ENCODE measurements at regions not wholly inside any gene's neighbourhood (a gene's known extent, or its start where the extent isn't known, plus 50 kb on each side); places are given as distances from the start of the nearest gene placed in this dataset.

DNA sequence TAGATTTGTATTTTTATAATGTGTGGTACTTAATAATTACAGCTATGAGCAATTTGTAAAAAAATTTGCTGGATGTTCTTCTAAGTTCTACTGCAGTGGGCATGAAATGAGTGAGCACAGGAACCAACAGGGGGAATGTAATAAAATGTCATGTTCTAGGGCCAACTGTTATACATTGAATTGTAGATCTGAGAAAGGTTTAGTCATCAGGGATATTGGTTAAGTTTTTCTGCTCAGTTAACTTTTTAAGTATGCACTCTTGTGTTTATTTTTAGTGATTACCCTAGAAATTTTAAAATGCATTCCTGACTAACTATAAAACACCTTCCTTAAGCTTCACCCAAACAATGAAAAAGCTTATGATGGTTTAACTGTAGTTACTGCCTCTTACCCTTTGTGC, 101.8 kb downstream of the CAND1 start:
- DNase-seq (ENCODE audit: low read depth in 2 of 2), result no peak

DNA sequence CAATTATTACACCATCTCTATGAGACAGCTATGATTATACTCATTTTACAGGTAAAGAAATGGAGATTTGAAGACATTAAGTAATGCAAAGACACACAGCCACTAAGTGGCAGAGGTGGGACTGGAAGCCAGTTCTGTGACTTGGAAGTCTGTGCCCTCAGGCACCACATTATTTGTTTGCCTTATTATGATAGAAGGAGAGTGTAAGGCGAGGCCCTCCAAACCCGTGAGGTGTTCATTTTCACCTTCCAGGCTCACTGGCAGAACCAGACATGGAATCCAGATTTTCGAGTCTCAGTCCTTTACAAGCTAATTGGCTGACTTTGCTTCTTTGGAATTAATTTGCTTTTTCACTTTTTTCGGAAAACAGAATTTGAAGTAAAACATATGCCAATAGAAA, 107.9 kb downstream of the CAND1 start:
- no peak for DNase-seq (ENCODE audit: low read depth in 2 of 2)

DNA sequence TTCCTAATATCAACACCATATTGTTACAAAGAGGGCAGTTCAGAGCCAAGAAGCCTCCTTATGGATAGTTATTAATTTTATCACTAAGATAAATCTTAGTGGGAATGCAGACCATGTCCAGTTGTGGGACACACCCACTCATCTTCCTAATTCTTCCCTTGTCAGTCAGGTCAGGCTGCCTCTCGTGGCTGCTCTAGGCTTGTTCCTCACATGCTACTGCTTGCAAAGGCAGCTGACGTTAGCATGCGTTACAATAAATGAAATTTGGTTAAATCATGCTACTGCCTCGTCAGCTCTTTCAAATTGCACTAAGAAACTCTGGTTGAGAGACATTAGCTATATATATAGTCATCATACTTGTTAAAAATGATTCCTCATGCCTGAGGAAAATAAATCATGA, 108.4 kb downstream of the CAND1 start:
- DNase-seq (ENCODE audit: low read depth in 2 of 2), result no peak

DNA sequence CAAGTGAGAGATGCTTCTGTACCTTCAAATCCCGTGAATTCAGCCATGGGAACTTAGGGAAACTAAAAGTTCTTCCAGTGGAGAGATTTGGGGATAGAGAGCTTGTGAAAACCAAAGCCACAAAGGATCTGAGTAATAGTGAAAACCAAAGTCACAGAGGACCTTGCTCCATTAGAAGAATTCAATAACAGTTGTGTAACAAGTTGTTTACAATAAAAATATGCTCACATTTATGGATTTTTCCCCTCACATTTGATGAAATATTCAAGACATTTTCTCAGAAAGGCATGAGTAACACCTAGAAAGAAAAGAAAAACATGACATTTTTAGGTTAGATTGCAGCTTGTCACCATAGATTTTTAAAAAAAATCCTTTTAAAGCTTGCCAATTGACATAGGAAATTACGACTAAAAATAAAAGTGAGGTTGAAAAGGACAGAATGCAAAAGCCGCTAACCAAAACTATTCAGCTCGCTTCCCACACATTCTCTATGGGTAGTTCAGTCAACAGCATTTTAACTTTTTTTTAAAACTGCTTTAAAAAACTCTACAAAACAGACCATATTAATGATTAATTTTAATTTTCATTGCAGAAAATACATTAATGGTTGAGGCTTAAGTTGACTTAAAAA, 113.2 kb downstream of the CAND1 start:
- DNase-seq (ENCODE audit: low read depth in 2 of 2), result no peak

DNA sequence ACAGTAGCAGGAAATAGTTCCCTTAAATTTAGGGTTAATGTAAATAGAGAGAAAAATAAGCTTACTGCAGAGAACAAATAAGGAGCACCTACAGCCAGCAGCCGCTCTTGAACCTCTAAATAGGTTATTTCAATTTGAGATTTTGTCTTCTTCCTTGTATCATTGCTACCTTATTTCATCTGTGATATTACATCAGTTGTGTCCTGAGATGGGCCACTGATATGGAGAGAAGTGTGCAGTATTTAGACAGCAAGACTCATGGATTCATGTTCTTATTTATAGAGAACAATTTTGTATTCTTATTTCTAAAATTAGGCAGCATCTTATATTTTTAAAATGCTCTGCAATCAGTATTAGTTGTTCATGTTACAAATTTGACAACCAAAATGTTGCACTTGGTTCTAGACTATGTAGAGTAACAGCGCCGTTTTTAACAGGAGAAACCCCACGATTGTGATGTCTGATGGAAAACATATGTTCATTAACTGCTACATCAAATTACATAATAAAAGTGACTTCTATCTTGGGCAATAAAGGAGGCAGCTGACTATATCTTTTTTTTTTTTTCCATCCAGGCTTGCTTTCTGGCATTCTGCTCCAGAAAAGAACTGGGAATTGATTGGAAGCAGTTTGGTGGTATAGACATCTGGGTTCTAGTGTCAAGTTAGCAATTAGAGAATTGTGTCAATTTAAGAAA, 117.9 kb downstream of the CAND1 start:
- DNase-seq (ENCODE audit: low read depth in 2 of 2), result no peak

DNA sequence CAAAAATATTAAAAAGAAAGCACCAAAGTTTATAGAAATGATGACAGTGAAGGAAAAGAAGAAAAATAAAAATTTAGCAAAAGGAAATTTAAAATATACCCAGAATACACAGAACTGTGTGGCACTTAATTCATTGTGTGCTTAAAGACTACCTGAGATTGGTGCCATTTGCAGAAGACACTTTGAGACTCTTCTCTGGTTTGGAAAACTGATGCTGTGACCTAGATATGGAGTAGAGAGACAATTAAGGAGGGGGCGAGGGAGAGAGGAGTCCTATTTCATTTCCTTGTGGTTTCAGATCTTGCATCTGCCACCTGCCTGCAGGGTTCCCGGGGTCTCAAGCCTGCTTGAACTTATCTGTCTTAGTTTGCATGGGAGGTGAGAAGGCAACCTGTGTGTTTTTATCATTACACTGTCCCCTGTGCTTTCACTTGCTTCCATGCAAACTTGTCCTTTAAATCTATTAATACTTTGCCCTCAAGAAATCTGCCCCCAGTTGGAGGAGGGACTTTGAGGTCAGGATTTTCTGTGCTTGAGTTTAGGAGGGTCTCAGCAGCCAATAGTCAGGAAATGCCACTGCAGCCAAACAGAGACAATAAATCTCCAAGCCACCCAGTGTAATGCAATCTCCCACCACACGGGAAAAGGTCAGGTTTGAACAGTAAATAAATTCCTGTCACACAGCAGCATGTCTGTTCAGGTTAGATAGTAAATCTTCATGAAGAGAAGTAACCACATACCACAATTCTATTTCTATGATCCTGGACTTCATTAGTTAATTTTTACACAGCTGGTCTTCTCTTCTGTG, 119.4 kb downstream of the CAND1 start:
- no peak for DNase-seq (ENCODE audit: low read depth in 2 of 2)

DNA sequence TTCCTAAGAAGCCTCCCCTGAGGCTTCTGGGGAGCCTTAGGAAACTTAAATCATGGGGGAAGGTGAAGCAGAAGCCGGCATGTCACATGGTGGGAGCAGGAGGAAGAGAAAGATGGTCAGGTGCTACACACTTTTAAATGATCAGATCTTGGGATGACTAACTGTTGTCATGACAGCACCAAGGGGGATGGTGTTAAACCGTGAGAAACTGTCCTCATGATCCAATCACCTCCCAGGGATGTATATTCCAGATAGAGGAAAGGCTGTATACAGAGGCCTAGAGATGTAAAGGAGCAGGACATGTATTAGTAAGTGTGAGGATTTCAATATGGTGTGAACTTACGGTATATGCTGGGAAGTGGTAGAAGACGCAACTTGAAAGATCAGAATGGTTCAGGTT, 121.1 kb downstream of the CAND1 start:
- no peak for DNase-seq (ENCODE audit: low read depth in 2 of 2)

DNA sequence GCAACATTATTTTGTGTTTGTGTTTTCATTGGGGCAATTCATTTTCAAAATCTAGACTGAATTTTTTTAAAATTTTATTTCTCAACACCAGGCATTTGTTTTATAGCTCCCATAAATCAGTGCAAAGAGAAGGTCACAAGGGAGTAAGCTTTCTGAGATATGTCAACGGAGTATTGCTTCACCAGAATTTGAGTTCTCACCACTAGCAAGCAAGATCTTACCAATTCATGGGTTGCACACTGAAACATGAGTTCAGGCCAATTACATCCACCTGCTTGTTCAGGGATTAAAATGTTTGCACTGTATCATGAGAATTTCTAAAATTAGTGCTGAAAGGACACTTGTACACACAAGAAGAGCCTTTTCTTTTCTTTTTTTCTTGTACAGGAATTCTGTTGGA, 121.9 kb downstream of the CAND1 start:
- no peak for DNase-seq (ENCODE audit: low read depth in 2 of 2)

- no peak for DNase-seq (ENCODE audit: low read depth in 2 of 2)
These were observed 122.5 kb downstream of the CAND1 start for GRCh38 chr12:67391656-67392055.

- no peak for DNase-seq (ENCODE audit: low read depth in 2 of 2)
These were observed 125.4 kb downstream of the CAND1 start for GRCh38 chr12:67394550-67394949.

GRCh38 chr12:67400742-67401141, 131.6 kb downstream of the CAND1 start:
- no peak for DNase-seq (ENCODE audit: low read depth in 2 of 2)

- no peak for DNase-seq (ENCODE audit: low read depth in 2 of 2)
These were observed 141.1 kb downstream of the CAND1 start for GRCh38 chr12:67410246-67410645.

DNA sequence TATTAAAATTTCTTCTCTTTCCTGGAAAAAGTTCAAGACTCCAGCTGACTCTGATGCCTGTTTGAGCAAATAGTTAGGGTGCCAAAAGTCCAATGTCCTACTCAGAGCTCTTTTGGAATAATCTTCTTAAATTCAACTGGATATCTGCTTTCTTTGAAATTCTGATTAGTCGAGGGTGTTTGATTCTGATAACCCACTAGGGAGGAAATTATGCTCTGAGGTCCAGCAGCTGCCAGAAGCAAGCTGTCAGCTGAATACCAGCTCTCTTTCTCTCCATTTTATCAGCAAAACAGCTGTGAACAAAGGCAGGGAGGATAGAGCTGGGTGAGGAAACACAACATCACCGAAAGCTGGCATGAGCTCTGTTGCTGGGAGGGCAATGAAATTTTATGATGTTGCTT, 141.5 kb downstream of the CAND1 start:
- no peak for DNase-seq (ENCODE audit: low read depth in 2 of 2)

DNA sequence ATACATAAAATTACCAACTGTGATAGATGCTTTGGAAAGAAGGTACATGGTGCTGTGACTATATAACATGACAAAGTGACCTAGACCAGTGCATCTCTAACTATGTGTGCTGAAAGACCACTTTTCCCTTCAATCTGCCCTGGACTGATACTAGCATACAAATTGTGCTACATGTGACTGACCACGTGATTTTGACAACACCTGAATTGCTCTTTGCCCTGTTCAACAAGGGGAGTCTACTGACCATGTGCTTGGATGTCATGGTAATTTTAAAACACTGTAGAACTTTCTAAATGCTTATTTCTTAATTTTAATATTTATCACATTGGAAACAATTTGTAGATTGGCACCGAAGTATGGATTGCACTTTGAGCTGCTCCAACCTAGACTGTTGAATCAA, 142.4 kb downstream of the CAND1 start:
- no peak for DNase-seq (ENCODE audit: low read depth in 2 of 2)

DNA sequence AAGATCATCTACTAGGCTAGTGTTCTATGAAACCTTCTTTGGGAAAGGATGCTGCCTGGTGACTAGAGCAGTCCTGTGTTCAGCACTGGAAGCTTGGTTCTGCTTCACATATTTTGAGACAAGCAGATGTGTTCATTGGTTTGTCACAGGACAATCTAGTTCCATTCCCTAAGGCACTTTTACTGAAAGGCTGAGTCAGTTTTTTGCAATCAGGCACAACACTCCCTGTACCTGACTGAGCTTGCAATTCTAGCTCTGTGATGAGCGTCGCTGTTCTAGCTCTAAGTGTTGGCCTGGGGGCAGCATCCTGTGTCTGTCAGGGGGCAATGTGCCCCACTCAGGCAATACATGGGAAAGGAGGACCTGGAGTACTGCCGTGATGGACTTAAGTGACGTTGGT, 144.4 kb downstream of the CAND1 start:
- DNase-seq (ENCODE audit: low read depth in 2 of 2), result no peak

DNA sequence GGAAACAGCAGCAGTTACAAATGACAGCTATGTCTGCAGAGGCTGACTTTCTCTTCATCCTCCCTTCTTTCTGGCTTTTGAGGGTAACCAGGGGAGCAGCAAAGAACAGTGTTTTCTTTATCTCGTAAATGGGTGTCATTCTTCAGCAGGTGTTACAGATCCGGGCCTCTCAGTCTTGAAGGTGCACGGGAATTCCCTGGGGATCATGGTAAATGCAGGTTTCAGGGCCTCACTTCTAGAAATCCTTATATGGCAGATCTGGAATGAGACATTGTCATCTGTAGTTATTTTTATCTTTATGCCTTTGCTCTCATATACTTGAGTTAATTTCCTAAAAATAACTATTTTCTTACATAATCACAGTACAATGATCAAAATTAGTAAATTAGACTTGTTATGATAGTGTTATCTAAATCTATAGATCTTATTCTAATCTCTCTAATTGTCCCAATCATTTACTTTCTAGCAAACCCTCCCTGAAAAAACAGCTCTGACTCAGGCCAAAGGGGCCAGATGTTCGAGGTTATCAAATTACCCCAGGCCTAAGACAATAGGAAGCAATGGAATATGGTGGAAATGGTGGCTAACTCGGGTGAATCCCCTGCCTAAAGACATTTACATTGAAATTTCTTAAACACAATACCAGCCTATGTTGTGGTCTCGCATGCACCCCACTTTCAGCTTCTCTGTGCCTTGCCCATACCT, 145.0 kb downstream of the CAND1 start:
- DNase-seq (ENCODE audit: low read depth in 2 of 2), result no peak

DNA sequence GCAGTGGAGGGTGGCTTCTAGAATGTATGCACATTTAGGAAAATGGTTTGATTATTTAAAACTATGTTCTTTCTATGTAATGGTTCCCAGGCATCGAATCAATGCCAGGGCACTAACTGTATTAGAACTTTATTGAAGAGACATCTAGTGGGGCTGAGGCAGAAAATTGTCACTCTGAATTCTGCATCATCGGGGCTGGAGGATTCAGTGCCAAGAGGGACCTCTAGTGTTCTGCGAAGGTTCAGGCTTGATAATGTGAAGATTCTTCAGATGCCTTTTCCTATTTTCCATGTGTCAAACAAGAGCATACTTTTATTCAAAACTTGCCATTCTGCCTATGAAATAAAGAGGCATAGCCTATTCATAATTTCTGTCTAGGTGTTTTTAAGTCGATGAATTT, 146.3 kb downstream of the CAND1 start:
- no peak for DNase-seq (ENCODE audit: low read depth in 2 of 2)

DNA sequence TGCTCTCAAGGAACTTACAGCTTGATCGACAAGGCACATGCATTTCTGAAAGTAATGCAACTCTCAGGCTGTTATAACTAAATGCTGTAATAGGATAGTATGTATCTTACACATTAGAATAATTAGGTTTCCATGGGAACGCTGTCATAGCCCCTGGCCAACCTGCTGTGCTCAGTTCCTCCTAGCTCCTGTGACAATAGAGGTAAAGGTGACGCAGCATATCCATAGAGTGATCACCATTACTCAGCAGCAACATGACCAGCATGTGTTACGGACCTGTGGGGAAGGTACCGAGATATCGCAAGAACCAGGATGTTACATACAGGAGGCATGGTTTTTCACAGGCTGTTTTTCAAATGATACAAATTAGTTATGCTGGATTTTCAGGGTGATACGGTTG, 150.7 kb downstream of the CAND1 start:
- no peak for DNase-seq (ENCODE audit: low read depth in 2 of 2)

DNA sequence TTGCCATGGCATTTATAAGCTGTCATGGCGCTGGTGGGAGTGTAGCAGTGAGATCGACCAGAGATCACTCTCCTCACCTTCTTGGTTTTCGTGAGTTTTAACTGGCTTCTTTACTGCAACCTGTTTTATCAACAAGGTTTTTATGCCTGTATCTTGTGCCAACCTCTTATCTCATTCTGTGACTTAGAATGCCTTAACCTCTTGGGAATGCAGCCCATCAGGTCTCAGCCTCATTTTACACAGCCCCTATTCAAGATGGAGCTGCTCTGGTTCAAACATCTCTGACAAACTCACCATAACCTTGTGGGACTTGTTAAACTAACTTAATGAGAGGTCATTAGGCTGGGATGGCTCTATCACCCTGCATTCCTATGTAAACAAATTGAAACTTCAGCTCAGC, 151.3 kb downstream of the CAND1 start:
- no peak for DNase-seq (ENCODE audit: low read depth in 2 of 2)

- no peak for DNase-seq (ENCODE audit: low read depth in 2 of 2)
These were observed 152.9 kb downstream of the CAND1 start for GRCh38 chr12:67422081-67422480.

- no peak for DNase-seq (ENCODE audit: low read depth in 2 of 2)
These were observed 155.6 kb downstream of the CAND1 start for GRCh38 chr12:67424784-67425183.

DNA sequence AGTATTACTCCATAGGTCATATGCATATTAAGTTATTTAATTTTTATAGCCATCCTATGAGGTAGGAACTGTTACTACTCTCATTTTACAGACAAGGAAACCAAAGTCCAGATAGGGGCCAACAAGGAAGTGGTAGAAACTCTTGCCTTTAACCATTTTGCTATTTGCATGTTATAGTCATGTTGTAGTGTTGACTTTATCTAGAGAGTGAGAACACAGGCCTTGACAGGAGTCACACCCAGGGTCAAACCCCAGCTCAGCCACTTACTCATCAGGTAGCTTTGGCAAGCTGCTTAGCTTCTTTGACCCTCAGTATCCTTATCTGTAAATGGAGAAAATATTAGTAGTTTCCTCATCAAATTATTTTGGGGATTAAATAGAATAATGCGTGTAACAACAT, 156.2 kb downstream of the CAND1 start:
- DNase-seq (ENCODE audit: low read depth in 2 of 2), result no peak

All from stimulated activated CD8-positive, alpha-beta memory T cell treated with anti-CD3 and anti-CD28 coated beads, Interleukin-15, amount 100 ng/mL, for 48 hours (primary cell).